HCT116 (cell line): ENCODE measurements at regions not wholly inside any gene's neighbourhood (a gene's known extent, or its start where the extent isn't known, plus 50 kb on each side); places are given as distances from the start of the nearest gene placed in this dataset.

Source experiments
- ATAC-seq: fragments of 200-7000 bp; cut with Tn5 transposase; 2 replicates; pipeline ENCODE4 v1.9.1; 2020; ENCODE audit warnings: mild to moderate bottlenecking, moderate library complexity
- BruUV-seq: library from RNA; stranded (reverse); fragments of 400-500 nt; replicated peaks from 2 replicates; lab custom pipeline; 2021; lab: Mats Ljungman, UMichigan
- CTCF ChIA-PET: fragments of 300-600 bp; sonication (Branson Sonifier 250); formaldehyde crosslinking; loops from one replicate; lab custom pipeline; 2021; ENCODE audit warnings: antibody characterized with exemption; lab: Charles Lee
- POLR2A ChIA-PET: fragments of 300-600, 350-600 bp; sonication (Branson Sonifier 250); formaldehyde crosslinking; loops from one replicate; lab custom pipeline; 2021; ENCODE audit warnings: antibody characterized with exemption; lab: Charles Lee
- RAD21 ChIA-PET, 2 experiments: fragments of 300-600 bp; sonication (Branson Sonifier 250); formaldehyde crosslinking; loops; one replicate each; lab custom pipeline; 2023; ENCODE audit warnings: low total read pairs in 2 of 2; ENCODE audit not compliant: uncharacterized antibody in 2 of 2, unreplicated experiment in 2 of 2, low non-redundant PET in 1 of 2; lab: Charles Lee
- DNase-seq: peaks from one replicate; pipeline ENCODE4 v3.0.0-alpha.2; 2010; ENCODE audit warnings: low read depth, low spot score
- H2AFZ ChIP-seq: fragments of 200-600 bp; shearing (Covaris generic), sonication (generic); 2 replicates; pipeline ENCODE4 v1.6.1; 2017; ENCODE audit warnings: low read depth, mixed run types, mixed read lengths, antibody characterized with exemption, low read length; ENCODE audit not compliant: poor library complexity, severe bottlenecking
- H3K27ac ChIP-seq: 2 replicates; pipeline ENCODE4 v1.5.1; 2012; ENCODE audit warnings: low read depth, low read length
- H3K27me3 ChIP-seq: fragments of 200-600 bp; sonication (generic); 2 replicates; pipeline ENCODE4 v1.6.1; 2016; ENCODE audit warnings: mixed run types, low read length, mixed read lengths; ENCODE audit not compliant: insufficient read depth
- H3K36me3 ChIP-seq, 2 experiments: fragments of 200-500 bp in 1 of 2; fragments of 200-600 bp in 1 of 2; sonication (Bioruptor generic) in 1 of 2; sonication (generic) in 1 of 2; 2 replicates each; pipeline versions ENCODE4 v1.5.1 to v1.6.1; 2014 to 2016; ENCODE audit warnings: low read length in 2 of 2, inconsistent platforms in 1 of 2, mixed read lengths in 1 of 2, mixed run types in 1 of 2; ENCODE audit not compliant: insufficient read depth in 2 of 2, control insufficient read depth in 1 of 2
- H3K4me1 ChIP-seq, 2 experiments: fragments of 200-600 bp in 1 of 2; sonication (generic) in 1 of 2; 2 replicates each; pipeline versions ENCODE4 v1.5.1 to v1.6.1; 2012 to 2017; ENCODE audit warnings: low read length in 2 of 2, inconsistent platforms in 1 of 2, mild to moderate bottlenecking in 1 of 2, mixed read lengths in 1 of 2, mixed run types in 1 of 2, moderate library complexity in 1 of 2; ENCODE audit not compliant: insufficient read depth in 2 of 2, control insufficient read depth in 1 of 2
- H3K4me2 ChIP-seq: fragments of 200-600 bp; sonication (generic); 2 replicates; pipeline ENCODE4 v1.6.1; 2017; ENCODE audit warnings: mixed run types, low read length, mixed read lengths
- H3K4me3 ChIP-seq, 2 experiments: fragments of 200-600 bp in 1 of 2; sonication (generic) in 1 of 2; replicated peaks in 1 of 2; 2 replicates each; pipeline ENCODE4 v1.5.1; 2011 to 2016; ENCODE audit warnings: low read length in 2 of 2, control low read depth in 1 of 2, low read depth in 1 of 2, mild to moderate bottlenecking in 1 of 2, mixed read lengths in 1 of 2, mixed run types in 1 of 2
- H3K79me2 ChIP-seq: fragments of 200-600 bp; sonication (generic); 2 replicates; pipeline ENCODE4 v1.6.1; 2017; ENCODE audit warnings: mild to moderate bottlenecking, mixed run types, low read length, moderate library complexity, mixed read lengths; ENCODE audit not compliant: insufficient read depth
- H3K9ac ChIP-seq: fragments of 200-600 bp; sonication (generic); 2 replicates; pipeline ENCODE4 v1.6.1; 2016; ENCODE audit warnings: low read length, mixed read lengths
- H3K9me2 ChIP-seq: fragments of 200-600 bp; sonication (generic), shearing (Covaris generic); 2 replicates; pipeline ENCODE4 v1.6.1; 2017; ENCODE audit warnings: mixed run types, mild to moderate bottlenecking, moderate library complexity; ENCODE audit not compliant: insufficient read depth
- H3K9me3 ChIP-seq, 2 experiments: fragments of 200-500 bp in 1 of 2; fragments of 200-600 bp in 1 of 2; sonication (Bioruptor generic) in 1 of 2; sonication (generic) in 1 of 2; 2 replicates each; pipeline ENCODE4 v1.6.1; 2014 to 2017; ENCODE audit warnings: low read length in 2 of 2, mixed read lengths in 2 of 2, inconsistent platforms in 1 of 2, low read depth in 1 of 2, mild to moderate bottlenecking in 1 of 2, mixed run types in 1 of 2, moderate library complexity in 1 of 2; ENCODE audit not compliant: control insufficient read depth in 1 of 2, insufficient read depth in 1 of 2
- H4K20me1 ChIP-seq: fragments of 200-600 bp; sonication (generic), shearing (Covaris generic); 2 replicates; pipeline ENCODE4 v1.6.1; 2017; ENCODE audit warnings: mixed run types, mild to moderate bottlenecking, moderate library complexity; ENCODE audit not compliant: insufficient read depth
- ATF3 ChIP-seq: IDR thresholded peaks from 2 replicates; pipeline ENCODE4 v1.6.1; 2012
- CBX3 ChIP-seq: IDR thresholded peaks from 2 replicates; pipeline ENCODE4 v1.6.1; 2012; ENCODE audit warnings: low read depth
- EGR1 ChIP-seq: IDR thresholded peaks from 2 replicates; pipeline ENCODE4 v1.6.1; 2012; ENCODE audit warnings: low read depth
- EZH2 ChIP-seq: fragments of 200-600 bp; sonication (generic); IDR thresholded peaks from 2 replicates; pipeline ENCODE4 v1.6.1; 2017; ENCODE audit warnings: antibody characterized with exemption, mixed run types
- FOSL1 ChIP-seq: IDR thresholded peaks from 2 replicates; pipeline ENCODE4 v1.6.1; 2012; ENCODE audit warnings: low read depth
- JUND ChIP-seq: IDR thresholded peaks from 2 replicates; pipeline ENCODE4 v1.6.1; 2012
- MAX ChIP-seq: IDR thresholded peaks from 2 replicates; pipeline ENCODE4 v1.6.1; 2012
- TCF7L2 ChIP-seq: IDR thresholded peaks from 2 replicates; pipeline ENCODE4 v1.7.0; 2011; ENCODE audit warnings: borderline replicate concordance, inconsistent platforms; ENCODE audit not compliant: insufficient read depth, insufficient read length; ENCODE audit errors: extremely low read depth
- ZBTB33 ChIP-seq: IDR thresholded peaks from 2 replicates; pipeline ENCODE4 v1.6.1; 2011; ENCODE audit warnings: mild to moderate bottlenecking, low read length, moderate library complexity; ENCODE audit not compliant: insufficient replicate concordance; ENCODE audit errors: extremely low read depth
- ZFX ChIP-seq: fragments of 450-650 bp; IDR thresholded peaks from 2 replicates; pipeline ENCODE4 v1.6.1; 2017
- ZNF274 ChIP-seq: fragments of 200-500 bp; sonication (Bioruptor generic); IDR thresholded peaks from 2 replicates; pipeline ENCODE4 v1.6.1; 2014; ENCODE audit warnings: mild to moderate bottlenecking, low read depth, low read length, inconsistent platforms
- intact Hi-C: fragments of 100-400 bp; cut with micrococcal nuclease; formaldehyde crosslinking; loops from 2 replicates; pipeline ENCODE4 v1.10.0; 2022

GRCh38 chr6:90463359-90463758 lies 123.5 kb downstream of the MAP3K7 start:
- DNase-seq (no peak), ATAC-seq (no peak)
- no peaks in the 10 kb centered on the region for H3K9me3 ChIP-seq
- ChIA-PET RAD21 (no interaction called here), CTCF (no interaction called here), POLR2A (no interaction called here)
- intact Hi-C loops: no loop called here
- no peaks in the 10 kb centered on the region for H4K20me1 ChIP-seq
- no peaks in the 10 kb centered on the region for H3K79me2 ChIP-seq
- H3K4me2 ChIP-seq: no peak overlapping the region
- no peak overlapping the region for H3K27ac ChIP-seq
- no peaks in the 10 kb centered on the region for H3K36me3 ChIP-seq
- no peak overlapping the region for H3K4me3 ChIP-seq
- TF ChIP-seq ZFX: no peak
- no peaks in the 10 kb centered on the region for H3K9me2 ChIP-seq
- BruUV-seq: no TSS peak
- no peaks in the 10 kb centered on the region for H3K27me3 ChIP-seq
- no peak overlapping the region for H3K9ac ChIP-seq
- no peaks in the 10 kb centered on the region for H3K4me1 ChIP-seq
- H2AFZ ChIP-seq: no peak overlapping the region

- POLR2A ChIA-PET: no interaction called here
- no peak for DNase-seq
- TF ChIP-seq MAX (no peak), FOSL1 (no peak), ZNF274 (no peak), EGR1 (no peak), TCF7L2 (no peak), CBX3 (no peak), EZH2 (no peak), ATF3 (no peak), ZBTB33 (no peak), JUND (no peak)
- CTCF ChIA-PET: no interaction called here
- no peak overlapping the region for H3K9ac ChIP-seq
- H4K20me1 ChIP-seq: no peaks in the 10 kb centered on the region
- H3K36me3 ChIP-seq: no peaks in the 10 kb centered on the region
- intact Hi-C loops: no loop called here
- no peaks in the 10 kb centered on the region for H3K9me2 ChIP-seq
- no peak for ATAC-seq
- RAD21 ChIA-PET: no interaction called here
- no peak overlapping the region for H3K4me3 ChIP-seq
- H3K4me1 ChIP-seq: no peaks in the 10 kb centered on the region
- H3K4me2 ChIP-seq: no peak overlapping the region
- H3K9me3 ChIP-seq: no peaks in the 10 kb centered on the region
- no peak overlapping the region for H2AFZ ChIP-seq
- no peak overlapping the region for H3K27ac ChIP-seq
- H3K79me2 ChIP-seq: no peaks in the 10 kb centered on the region
- H3K27me3 ChIP-seq: no peaks in the 10 kb centered on the region
- no TSS peak for BruUV-seq
These were observed 124.8 kb downstream of the MAP3K7 start for GRCh38 chr6:90462102-90462501.
